HepG2 (cell line): ENCODE measurements at regions not wholly inside any gene's neighbourhood (a gene's known extent, or its start where the extent isn't known, plus 50 kb on each side); places are given as distances from the start of the nearest gene placed in this dataset.
"Not testable (repeated sequence)": the region's sequence is repeated elsewhere in the genome, so short reads cannot be mapped to it uniquely, and the experiment has no call there.

Experiments
- ARID2 ChIP-seq: sonication (generic); formaldehyde crosslinking; IDR thresholded peaks from 2 replicates; pipeline ENCODE4 v1.8.1; 2022; ENCODE audit warnings: mild to moderate bottlenecking, missing genetic modification reagents, borderline replicate concordance
- ETV6 ChIP-seq: sonication (generic); formaldehyde crosslinking; conservative IDR thresholded peaks from 2 replicates; pipeline ENCODE4 v1.4.0; 2020; ENCODE audit warnings: missing genetic modification reagents
- FIP1L1 ChIP-seq: fragments of 200-400 bp; formaldehyde crosslinking; IDR thresholded peaks from 2 replicates; pipeline ENCODE4 v1.6.1; 2018; ENCODE audit warnings: low read depth, mild to moderate bottlenecking, low read length, moderate library complexity, borderline replicate concordance; ENCODE audit not compliant: insufficient read depth
- MAZ ChIP-seq, 2 experiments: sonication (generic) in 1 of 2; formaldehyde crosslinking in 1 of 2; IDR thresholded peaks; 2 replicates each; pipeline versions ENCODE4 v1.5.0 to v1.6.1; 2012 to 2020; ENCODE audit warnings: low read depth in 2 of 2, mild to moderate bottlenecking in 2 of 2, borderline replicate concordance in 1 of 2, improper control_type of control experiment in 1 of 2, low read length in 1 of 2, missing genetic modification reagents in 1 of 2, moderate library complexity in 1 of 2
- NR2C2 ChIP-seq: sonication (generic); formaldehyde crosslinking; IDR thresholded peaks from 2 replicates; pipeline ENCODE4 v1.4.0; 2020; ENCODE audit warnings: missing genetic modification reagents, mild to moderate bottlenecking, moderate library complexity, borderline replicate concordance
- USF2 ChIP-seq, 2 experiments: sonication (generic) in 1 of 2; formaldehyde crosslinking in 1 of 2; IDR thresholded peaks; 2 replicates each; pipeline versions ENCODE4 v1.5.1 to v1.6.1; 2011 to 2020; ENCODE audit warnings: borderline replicate concordance in 1 of 2, low read depth in 1 of 2, low read length in 1 of 2, mild to moderate bottlenecking in 1 of 2, missing genetic modification reagents in 1 of 2, moderate library complexity in 1 of 2
- ZNF280D ChIP-seq: sonication (generic); formaldehyde crosslinking; IDR thresholded peaks from 2 replicates; pipeline ENCODE4 v1.5.1; 2020; ENCODE audit warnings: mild to moderate bottlenecking, missing genetic modification reagents
- ZNF589 ChIP-seq: sonication (generic); formaldehyde crosslinking; conservative IDR thresholded peaks from 2 replicates; pipeline ENCODE4 v1.8.0; 2022; ENCODE audit warnings: mild to moderate bottlenecking, moderate library complexity, missing genetic modification reagents
- ZNF615 ChIP-seq: sonication (generic); formaldehyde crosslinking; IDR thresholded peaks from 2 replicates; pipeline ENCODE4 v1.5.0; 2020; ENCODE audit warnings: mild to moderate bottlenecking, missing genetic modification reagents, borderline replicate concordance
- ZNF7 ChIP-seq: IDR thresholded peaks from 2 replicates; pipeline ENCODE4 v1.6.1; 2016; ENCODE audit warnings: missing biosample characterization, missing genetic modification reagents
- TF ChIP-seq, protein P1 (sequence below): sonication (generic); formaldehyde crosslinking; IDR thresholded peaks from 2 replicates; pipeline ENCODE4 v1.5.0; 2020; ENCODE audit warnings: mild to moderate bottlenecking, missing genetic modification reagents, moderate library complexity

GRCh38 chr18:75987913-75988312 lies 507.1 kb downstream of the ZNF516 start:
- TF ChIP-seq ARID2 (CRISPR knock-in tag); ETV6 (CRISPR knock-in tag); ZNF615 (CRISPR knock-in tag); ZNF589 (CRISPR knock-in tag); NR2C2 (CRISPR knock-in tag); FIP1L1; USF2 (IDR thresholded peaks at IDR 0.05; ENCODE audit: low read depth, low read length); USF2 (CRISPR knock-in tag; IDR thresholded peaks at IDR 0.05; ENCODE audit: borderline replicate concordance); MAZ (IDR thresholded peaks at IDR 0.05; ENCODE audit: borderline replicate concordance, low read depth, low read length); MAZ (CRISPR knock-in tag; IDR thresholded peaks at IDR 0.05; ENCODE audit: low read depth); ZNF280D (CRISPR knock-in tag); ZNF7: not testable (repeated sequence)
- TF ChIP-seq, protein P1, sequence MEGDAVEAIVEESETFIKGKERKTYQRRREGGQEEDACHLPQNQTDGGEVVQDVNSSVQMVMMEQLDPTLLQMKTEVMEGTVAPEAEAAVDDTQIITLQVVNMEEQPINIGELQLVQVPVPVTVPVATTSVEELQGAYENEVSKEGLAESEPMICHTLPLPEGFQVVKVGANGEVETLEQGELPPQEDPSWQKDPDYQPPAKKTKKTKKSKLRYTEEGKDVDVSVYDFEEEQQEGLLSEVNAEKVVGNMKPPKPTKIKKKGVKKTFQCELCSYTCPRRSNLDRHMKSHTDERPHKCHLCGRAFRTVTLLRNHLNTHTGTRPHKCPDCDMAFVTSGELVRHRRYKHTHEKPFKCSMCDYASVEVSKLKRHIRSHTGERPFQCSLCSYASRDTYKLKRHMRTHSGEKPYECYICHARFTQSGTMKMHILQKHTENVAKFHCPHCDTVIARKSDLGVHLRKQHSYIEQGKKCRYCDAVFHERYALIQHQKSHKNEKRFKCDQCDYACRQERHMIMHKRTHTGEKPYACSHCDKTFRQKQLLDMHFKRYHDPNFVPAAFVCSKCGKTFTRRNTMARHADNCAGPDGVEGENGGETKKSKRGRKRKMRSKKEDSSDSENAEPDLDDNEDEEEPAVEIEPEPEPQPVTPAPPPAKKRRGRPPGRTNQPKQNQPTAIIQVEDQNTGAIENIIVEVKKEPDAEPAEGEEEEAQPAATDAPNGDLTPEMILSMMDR = not testable (repeated sequence)
